GM19239 (cell line): ENCODE measurements at regions not wholly inside any gene's neighbourhood (a gene's known extent, or its start where the extent isn't known, plus 50 kb on each side); places are given as distances from the start of the nearest gene placed in this dataset.
A peak's percentile ranks its signal among the peaks of the same experiment; 100 is the strongest.
"Not testable (repeated sequence)": the region's sequence is repeated elsewhere in the genome, so short reads cannot be mapped to it uniquely, and the experiment has no call there.

Source experiments
- DNase-seq: peaks from one replicate; pipeline ENCODE4 v3.0.0; 2011; ENCODE audit warnings: low spot score; ENCODE audit not compliant: insufficient read length
- FAIRE-seq: peaks from 2 replicates; lab custom pipeline; 2011; peaks lifted over from hg19 to GRCh38; lab: Jason Lieb, UNC

DNA sequence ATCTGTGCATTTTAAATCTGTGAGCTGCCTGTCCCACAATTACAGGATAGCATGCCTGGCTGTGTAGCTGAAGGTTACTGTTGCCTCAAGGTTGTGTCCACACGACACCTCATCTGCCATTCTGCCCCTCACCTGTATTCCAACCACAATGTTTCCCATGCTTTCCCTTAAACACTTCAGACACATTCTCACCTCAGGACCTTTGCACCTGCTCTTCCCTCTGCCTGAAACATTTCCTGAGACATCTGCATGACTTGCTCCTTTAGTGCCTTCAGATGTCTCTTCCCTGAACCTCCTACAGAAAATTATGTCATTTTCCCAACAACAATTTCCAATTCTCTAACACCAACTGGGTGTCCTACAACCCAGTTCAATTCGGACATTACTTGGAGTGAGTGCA, 120.4 kb downstream of the ZNF608 start:
- DNase-seq (no peak), FAIRE-seq (no peak)

DNA sequence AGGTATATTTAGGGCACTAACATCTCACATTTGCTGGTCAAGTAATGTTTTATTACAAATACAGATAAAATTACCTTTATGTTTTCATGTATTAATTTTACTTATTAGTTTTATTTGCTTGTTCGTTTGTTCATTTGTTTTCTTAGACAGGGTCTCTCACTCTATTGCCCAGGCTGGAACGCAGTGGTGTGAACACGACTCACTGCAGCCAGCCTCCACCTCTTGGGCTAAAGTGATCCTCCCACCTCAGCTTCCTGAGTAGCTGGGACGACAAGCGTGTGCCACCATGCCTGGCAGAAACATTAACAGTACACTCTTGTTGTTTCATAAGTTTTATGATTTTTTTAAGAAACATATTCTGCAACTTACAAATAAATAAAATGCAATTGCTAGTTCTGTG, 123.2 kb downstream of the ZNF608 start:
- no peak for DNase-seq
- FAIRE-seq, result no peak

- FAIRE-seq (no peak), DNase-seq (no peak)
Measured at GRCh38 chr5:124622851-124623250, 123.6 kb downstream of the ZNF608 start.

GRCh38 chr5:124621279-124621678, 125.2 kb downstream of the ZNF608 start:
- DNase-seq (no peak), FAIRE-seq (no peak)

DNA sequence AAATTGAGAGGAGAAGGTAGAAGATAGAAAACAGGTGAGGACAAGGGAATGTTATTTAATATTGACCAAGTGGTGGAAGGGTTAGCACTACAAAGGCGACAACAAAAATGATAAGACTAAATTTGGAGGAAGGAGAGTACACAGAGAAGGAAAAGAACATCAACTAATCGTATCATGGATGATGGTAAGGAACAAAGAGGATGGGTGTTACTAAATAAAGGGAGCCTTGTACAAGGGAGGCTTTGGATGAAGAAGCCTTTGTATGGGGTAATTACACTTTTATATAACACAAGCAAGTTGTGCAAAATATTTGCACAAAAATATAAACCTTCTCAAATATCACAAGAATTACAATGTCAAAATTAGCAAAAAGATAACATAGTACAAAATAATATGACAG, 125.7 kb downstream of the ZNF608 start:
- no peak for FAIRE-seq
- no peak for DNase-seq

DNA sequence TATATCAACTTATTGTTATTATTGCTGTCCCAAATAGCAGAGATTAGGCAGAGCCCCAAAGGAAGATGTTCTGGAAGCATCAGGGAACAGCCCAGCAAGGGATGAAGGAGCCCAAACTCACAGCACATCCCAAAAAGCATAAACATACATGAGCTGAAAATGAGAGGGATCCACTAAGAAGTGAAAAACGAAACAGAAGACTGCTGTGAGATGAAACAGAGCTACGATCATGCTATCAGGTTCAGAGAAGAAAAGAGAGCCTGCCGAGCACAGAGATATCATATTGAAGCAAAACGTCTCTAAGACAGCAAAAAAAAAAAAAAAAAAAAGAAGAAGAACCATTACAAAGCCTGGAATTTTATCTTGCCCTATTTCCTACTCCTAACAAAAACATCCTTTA, 127.3 kb downstream of the ZNF608 start:
- DNase-seq (no peak), FAIRE-seq (no peak)

DNA sequence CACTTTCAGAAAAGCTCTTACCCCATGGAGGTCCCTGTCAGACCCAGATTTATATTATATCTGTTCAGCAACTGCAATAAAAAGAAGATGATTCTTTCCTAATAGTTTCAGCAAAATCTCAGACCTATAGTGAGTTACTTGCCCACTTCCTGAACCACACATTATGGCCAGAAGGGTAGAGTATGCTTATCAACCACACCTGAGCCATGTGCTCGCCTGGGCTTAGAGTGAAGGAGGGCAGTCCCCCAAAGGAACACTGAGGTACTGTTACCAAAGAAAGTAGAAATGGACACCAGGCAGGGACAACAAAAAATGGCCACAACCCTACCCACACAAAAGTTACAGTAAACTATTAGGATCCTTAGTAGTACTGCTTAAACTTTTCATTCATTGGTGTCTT, 128.7 kb downstream of the ZNF608 start:
- no peak for DNase-seq
- FAIRE-seq, result no peak

DNA sequence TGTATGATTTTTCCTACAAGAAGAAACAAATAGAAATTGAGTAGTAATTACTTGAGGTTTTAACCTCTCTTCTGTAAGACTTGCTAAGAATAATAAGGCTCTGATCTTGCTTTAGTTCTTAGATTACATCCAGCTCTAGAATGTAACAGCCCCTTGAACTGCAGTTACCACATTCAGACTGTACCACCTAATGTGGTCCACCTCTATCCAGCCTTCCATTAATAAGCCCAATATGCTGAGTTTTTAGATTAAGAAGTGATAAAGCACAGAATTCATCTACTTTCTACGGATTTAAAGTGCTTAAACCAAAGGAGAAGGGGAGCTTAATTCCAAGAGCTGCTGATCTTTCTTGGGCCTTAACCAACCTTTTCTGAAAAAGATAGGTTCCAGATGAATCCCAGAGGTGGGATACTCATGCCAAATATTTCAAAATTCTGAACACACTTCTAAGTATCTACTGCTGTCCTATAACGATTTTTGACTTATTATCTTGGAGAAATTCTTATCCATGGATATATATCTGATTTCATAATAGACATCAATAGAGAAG, 131.5 kb downstream of the ZNF608 start:
- no peak for DNase-seq
- no peak for FAIRE-seq

DNA sequence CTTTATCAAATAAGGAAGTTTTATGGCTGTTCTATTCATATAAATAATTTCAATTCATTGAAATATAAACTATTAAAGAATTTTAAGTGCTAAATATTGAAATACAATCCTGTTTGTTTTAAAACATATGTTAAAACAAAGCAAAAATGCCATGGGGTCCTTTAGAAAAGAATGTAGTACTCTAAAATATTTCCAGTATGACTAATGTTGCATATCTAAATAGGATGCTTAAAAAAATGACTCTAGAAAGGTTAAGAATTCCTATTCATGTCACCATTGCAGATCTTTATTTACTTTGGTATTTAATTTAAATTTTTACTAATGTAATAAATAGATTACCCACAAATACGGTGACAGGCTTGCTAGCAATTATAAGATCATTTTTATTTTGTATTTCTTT, 132.3 kb downstream of the ZNF608 start:
- no peak for FAIRE-seq

GRCh38 chr5:124613273-124613953, 133.0 kb downstream of the ZNF608 start:
- FAIRE-seq (no peak), DNase-seq (no peak)

More for the DNA sequence above, 132.3 kb downstream of the ZNF608 start:
- DNase-seq, result no peak

- no peak for DNase-seq
- FAIRE-seq, result no peak
Measured at GRCh38 chr5:124612023-124612422, 134.4 kb downstream of the ZNF608 start.

- FAIRE-seq, DNase-seq: not testable (repeated sequence)
Measured at GRCh38 chr5:124611262-124611661, 135.2 kb downstream of the ZNF608 start.

DNA sequence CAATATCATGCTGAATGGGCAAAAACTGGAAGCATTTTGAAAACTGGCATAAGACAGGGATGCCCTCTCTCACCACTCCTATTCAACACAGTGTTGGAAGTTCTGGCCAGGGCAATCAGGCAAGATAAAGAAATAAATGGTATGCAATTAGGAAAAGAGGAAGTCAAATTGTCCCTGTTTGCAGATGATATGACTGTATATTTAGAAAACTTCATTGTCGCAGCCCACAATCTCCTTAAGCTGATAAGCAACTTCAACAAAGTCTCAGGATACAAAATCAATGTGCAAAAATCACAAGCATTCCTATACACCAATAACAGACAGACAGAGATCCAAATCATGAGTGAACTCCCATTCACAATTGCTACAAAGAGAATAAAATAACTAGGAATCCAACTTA, 136.8 kb downstream of the ZNF608 start:
- not testable (repeated sequence) for FAIRE-seq, DNase-seq

DNA sequence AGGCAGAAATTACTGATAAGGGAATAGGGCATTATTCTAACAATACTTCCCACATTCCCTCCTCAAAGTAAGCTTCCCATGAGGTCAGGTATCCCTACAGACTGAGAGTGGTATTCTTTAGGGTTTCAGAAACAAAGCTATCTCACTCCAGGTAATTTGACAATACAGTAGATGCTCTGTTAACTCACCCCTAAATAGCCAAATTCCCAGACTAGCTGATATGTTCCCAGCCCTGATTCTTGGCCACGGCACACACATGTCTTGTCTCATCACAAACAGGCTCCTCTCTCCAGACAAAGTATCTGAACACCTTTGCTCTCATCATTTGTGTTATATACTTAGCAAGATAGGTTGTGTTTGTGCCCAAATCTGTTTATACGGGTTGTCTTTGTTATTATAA, 139.9 kb downstream of the ZNF608 start:
- no peak for FAIRE-seq
- DNase-seq, result no peak

DNA sequence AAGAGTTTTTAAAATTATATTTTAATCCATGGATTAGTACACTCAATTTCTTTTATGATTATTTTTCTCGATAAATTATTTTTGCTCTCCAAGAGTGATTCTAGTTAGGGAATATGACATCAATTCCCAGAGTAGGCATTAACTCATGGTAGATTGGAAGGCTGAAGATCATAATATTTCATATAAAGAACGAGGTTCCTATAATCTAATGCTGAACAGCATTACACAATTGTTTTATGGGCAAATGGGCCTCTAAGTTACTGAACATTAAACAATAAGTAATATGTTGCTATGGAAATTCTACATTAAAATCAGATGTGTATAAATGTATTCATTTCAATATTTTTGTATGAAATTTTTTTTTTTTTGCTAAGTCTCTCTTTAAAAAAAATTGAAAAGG, 140.3 kb downstream of the ZNF608 start:
- no peak for FAIRE-seq
- no peak for DNase-seq

- DNase-seq (no peak), FAIRE-seq (no peak)
Measured at GRCh38 chr5:124605541-124605940, 140.9 kb downstream of the ZNF608 start.

GRCh38 chr5:124604419-124604818, 142.0 kb downstream of the ZNF608 start:
- DNase-seq (no peak), FAIRE-seq (no peak)

DNA sequence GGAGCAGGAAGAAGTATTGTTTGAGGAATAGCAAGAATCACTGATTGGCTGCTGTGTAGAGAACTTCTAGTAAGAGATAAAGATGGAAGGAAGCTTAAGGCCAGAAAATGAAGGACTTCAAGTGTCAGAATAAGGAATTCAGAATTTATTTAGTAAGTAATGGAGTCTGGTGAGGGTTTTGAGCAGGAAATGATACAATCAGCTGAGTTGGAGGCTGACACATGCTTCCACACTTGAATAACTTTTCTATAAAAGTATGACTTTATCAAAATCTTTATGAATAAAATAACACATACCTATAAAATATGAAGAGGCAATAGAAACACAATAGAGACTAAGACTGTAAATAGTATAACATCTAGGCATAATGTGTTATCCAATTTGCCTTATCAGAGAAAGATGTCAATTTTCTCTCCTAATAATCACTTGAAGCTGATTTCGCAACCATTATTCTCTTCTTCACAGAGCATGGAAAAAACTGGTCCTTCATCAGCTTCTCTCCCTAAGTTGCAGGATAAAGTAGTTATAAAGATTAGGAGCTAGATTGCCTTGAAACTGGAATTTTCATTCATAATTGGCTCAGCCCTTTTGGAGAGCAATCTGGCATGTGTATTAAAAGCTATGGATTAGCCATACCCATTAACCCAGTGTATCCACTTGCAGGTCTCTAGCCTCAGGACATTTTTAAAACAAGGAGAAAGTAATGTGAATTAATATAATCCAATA, 143.4 kb downstream of the ZNF608 start:
- FAIRE-seq (no peak), DNase-seq (no peak)

DNA sequence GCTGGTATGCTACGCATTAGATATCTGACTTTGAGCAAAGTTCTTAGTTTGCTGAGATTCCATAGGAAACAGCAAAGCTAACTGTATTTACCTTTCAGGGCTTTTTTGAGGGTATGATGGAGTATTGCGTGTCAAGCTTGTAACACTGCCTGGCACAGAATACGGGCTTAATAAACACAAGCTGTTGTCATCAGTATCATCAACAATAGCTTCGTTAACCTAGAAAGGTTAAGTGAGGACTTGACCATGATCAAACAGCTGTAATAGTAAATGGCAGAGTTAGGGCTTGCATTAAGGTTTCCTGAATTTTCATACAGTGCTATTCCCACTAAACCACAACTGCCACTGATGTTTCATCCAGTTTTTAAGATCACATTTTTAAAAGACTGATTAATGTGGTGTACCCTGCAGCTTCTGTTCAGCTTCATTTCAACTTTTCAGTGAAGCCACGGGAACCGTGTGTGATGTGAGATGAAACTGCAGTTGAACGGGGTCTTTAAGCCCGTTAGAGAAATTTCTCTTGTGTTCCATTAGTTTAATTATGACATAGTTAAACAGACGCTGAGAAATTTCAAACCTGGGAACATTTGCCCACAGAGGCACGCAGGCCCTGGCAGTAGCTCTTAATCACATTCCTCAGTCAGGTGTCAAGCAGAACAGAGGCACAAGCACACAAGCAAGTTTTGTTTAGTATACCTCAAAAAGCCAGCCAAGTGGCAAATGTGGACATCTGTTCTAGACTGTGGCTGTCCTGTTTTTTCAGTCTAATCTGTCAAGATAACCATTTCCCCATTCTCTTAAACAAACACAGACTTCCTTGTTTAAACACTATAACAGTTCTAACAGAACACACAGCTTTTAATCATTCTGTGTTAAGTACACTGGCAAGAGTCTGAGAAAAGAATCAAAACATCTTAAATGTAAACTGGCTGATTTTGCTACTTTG, 147.1 kb downstream of the ZNF608 start:
- FAIRE-seq, result peak; percentile 49
- no peak for DNase-seq

DNA sequence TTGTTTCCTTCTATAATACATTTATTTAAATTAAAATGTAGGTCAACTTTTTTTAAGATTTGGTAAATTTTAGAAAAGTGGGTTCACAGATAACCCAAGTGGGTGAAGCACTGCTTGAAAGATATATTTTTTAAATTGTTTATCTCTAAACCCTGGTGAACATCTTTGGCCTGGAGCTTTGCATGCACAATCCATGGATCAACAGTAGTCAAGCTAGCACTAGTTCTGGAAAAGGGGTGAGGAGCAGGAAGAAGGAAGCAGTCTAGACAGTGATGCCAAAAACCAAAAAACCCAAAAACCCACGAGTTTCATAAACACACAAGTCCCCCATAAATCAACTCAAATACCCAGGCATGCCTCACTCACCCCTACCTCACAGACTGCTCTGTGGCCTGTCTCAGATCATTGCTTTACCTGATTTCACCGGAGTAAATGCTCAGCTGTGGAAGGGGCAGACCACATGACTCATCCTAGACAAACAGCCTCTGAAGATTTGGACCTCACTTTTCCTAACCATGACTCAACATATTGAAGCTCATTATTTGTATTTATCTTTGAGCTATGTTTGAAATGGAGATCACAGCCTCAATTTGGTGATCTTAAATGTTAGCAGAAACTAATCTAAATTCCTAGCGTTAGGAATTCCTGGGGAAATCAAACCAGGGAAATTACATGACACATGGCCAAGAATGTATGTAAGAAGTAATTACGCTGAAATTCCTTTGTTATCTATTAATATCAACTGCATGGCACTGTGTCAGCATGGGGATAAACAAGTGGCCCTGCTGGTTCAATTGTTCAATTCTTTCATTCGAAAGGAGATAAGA, 149.6 kb downstream of the ZNF608 start:
- no peak for FAIRE-seq
- no peak for DNase-seq
